ENCODE measurements at regions not wholly inside any gene's neighbourhood (a gene's known extent, or its start where the extent isn't known, plus 50 kb on each side); places are given as distances from the start of the nearest gene placed in this dataset.

- TF ChIP-seq CTCF (conservative IDR thresholded peaks at IDR 0.05; ENCODE audit: low read depth, low read length) = no peak
- TF ChIP-seq EZH2 (IDR thresholded peaks at IDR 0.05; ENCODE audit: borderline replicate concordance, low read depth, low read length, poor library complexity, severe bottlenecking) = no peak
These were observed 59.5 kb upstream of the TMEM215 start for GRCh38 chr9:32723789-32724325.
